HuH-7.5 (cell line): ENCODE measurements at regions not wholly inside any gene's neighbourhood (a gene's known extent, or its start where the extent isn't known, plus 50 kb on each side); places are given as distances from the start of the nearest gene placed in this dataset.
"Not testable (repeated sequence)": the region's sequence is repeated elsewhere in the genome, so short reads cannot be mapped to it uniquely, and the experiment has no call there.

Experiments used
- DNase-seq: peaks from one replicate; pipeline ENCODE4 v3.0.0; 2011; ENCODE audit warnings: low spot score

DNA sequence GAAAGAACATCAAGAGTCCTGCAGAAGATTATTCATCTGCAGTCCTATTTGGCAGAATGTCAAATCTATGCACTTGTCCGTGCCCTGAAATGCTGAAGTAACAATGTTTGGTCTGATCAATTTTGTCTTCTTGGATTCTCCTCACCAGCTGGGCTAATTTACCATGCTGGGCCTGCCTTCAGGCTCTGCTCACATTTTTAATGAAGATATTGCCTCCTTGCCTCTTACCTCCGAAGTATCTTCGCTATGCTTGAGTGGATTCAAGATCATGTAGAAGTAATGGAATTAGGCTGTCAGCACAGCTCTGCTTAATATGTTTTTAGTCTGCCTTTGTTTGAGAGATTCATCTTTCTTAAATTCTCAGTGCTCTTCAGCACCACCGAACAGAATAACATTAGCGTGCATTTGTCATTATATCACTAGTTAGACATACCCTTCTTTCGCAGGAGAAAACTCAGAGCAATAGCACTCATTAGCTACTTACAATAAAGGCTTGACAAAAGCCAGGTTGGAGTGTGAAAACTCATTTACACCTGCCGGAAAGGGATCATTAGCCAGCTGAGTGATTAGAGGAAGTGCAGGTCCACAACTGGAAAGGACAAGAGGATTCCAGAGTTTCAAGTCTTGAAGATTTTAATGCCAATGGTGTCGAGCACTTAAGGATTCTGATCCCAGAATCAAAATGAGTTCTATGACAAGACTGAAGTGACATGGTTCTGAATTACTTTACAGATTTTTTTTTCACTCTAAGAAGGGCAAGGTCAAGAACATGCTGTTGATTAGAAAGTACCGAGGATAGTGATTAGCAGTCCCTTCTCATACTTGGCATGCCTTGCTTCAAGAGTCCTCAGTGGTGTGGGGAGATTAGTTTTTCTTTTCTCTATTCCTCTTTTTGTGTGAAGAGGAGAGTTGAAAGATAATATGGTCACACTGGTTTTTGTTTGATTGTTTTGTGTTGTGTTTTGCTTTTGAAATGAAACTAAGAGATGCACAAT, 405.6 kb upstream of the TOM1L1 start:
- DNase-seq, result no peak

DNA sequence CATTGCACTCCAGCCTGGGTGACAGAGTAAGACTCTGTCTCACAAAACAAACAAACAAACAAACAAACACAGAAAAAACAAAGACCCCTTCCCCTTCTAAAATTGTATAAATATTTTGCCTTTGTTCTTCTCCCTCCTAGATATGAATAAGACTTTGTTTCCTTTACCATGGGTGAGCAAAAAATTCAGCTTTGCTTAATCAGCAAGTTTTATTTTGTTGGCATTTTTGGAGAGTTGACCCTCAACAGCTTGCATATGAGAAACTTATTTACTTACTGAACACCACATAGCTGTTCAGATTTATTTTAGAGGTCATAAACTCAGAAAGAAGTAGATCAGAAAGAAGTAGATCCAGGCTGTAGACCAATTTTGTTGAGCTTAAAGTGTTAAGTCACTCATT, 395.2 kb upstream of the TOM1L1 start:
- no peak for DNase-seq

- no peak for DNase-seq
Observed at GRCh38 chr17:54518706-54519105, 381.9 kb upstream of the TOM1L1 start.

DNA sequence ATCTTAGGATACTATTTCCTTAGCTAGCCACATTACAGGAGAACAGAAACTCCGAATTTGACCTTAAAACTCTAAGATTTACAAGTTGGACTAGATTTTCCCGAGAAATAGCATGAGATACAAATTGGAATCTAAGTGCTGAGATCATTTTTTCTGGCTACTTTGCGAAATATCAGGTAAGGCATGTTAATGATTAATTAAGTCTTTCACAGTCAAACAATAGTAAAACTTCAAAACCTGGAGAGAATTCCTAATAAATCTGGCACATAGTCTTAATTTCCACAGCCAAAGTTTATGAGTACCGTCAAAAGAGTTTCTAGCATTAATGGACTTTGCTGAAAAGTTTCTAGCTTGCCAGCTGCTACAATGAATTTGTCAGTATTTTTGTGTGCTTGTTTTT, 379.5 kb upstream of the TOM1L1 start:
- no peak for DNase-seq

GRCh38 chr17:54524501-54524900, 376.2 kb upstream of the TOM1L1 start:
- DNase-seq, result no peak

GRCh38 chr17:54527941-54528340, 372.7 kb upstream of the TOM1L1 start:
- DNase-seq, result no peak

DNA sequence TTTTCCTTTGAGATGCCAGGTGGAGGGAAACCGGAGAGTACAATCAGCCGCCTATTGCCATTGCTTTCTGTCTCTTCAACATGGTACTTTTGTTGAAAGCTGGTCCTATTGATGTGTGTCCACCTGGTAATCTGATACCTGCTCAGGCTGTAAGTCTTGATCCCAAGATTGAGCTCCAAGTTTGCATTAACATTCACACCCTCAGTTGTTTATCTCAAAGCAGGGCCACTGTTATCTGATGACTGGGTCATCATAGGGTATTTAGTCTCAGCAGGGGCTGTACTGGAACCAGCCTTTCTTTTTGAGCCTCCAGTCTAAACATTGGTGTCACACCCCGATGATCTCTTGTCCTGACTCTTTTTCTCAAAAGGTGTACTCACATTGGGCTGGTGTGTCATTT, 370.3 kb upstream of the TOM1L1 start:
- no peak for DNase-seq

- DNase-seq, result no peak
Observed at GRCh38 chr17:54536306-54536705, 364.3 kb upstream of the TOM1L1 start.

- no peak for DNase-seq
Observed at GRCh38 chr17:54537656-54538055, 363.0 kb upstream of the TOM1L1 start.

- no peak for DNase-seq
Observed at GRCh38 chr17:54544249-54544648, 356.4 kb upstream of the TOM1L1 start.

DNA sequence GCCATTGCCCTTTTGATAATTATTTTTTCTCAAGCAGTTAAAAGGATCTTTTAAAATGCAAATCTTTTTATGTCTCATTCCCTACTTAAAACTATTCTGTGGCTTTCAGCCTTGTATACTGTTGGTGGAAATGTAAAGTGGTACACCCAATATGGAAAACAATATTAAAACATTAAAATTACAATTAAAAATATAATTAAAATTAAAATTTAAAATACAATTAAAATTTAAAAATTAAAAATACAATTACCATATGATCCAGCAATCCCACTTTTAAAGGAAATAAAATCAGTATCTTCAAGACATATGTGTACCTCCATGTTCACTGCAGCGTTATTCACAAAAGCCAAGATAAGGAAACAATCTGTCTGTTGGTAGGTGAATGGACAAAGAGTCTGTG, 340.8 kb upstream of the TOM1L1 start:
- no peak for DNase-seq

- no peak for DNase-seq
Observed at GRCh38 chr17:54608634-54609155, 292.0 kb upstream of the TOM1L1 start.

DNA sequence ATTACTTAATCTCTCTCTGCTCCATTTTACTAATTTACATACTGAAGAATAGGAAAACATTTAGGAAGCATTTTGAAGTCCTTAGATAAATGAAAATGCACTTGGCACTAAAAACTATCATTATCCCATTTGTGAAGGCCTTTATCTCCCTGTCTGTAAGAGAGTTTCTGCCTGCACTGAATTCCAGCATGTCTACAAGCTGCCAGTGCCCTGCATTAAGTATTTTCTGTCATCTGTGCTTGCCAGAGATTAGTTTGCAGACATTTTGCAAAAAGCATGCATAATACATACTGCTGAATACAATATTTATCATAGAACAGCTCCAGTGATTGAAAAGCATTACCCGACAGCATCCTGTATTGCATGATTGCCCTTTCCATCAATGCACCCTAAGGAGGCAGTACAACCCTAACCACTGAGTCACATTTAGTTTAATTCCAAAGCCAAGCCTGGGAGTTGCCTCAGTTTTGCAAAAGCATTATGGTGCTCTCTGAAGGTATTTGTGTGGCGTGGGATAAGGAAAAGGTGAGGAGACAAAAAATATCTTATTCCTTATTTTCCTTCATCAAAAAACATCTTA, 280.2 kb upstream of the TOM1L1 start:
- DNase-seq, result no peak

DNA sequence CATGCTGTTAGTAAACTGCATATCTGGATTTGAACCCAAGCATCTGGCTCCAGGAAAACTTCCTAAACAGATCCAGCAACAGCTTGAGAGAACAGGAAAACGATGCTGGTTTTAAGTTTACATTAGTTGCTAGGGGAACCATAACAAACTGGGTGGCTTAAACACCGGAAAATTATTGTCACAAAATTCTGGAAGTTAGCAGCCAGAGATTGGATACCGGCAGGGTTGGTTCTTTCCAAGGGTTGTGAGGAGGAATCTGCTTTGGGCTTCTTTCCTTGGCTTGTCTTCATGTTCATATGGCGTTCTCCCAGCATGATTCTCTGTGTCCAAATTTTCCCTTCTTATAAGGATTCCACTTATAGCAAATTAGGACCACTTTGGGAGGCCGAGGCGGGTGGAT, 276.9 kb upstream of the TOM1L1 start:
- no peak for DNase-seq

DNA sequence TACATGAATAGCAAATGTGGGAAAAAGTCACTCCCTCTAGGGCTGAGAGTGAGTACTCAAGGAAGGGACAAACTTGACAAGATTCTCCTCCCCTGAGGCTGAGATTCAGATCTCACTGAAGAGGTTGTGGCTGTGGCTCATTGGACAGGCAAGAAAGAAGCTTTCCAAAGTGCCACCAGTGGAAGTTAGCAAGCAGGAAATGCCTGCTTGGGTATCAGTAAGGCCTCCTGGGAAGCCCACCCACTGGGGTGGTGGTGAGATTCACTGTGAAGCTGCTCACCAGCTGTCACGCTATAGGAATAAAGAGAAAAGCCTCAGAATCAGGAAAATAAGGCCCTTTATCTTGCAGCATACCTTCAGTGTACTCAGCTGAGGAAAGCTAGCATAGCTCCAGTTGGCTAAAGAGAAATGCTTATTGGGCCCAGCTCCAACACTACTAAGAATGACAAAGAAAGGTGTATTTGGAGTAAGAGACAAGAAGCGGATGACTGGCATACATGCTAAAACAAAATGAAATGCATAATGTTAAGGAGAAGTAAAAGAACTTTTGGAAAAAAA, 274.4 kb upstream of the TOM1L1 start:
- no peak for DNase-seq

- not testable (repeated sequence) for DNase-seq
Observed at GRCh38 chr17:54639426-54639825, 261.2 kb upstream of the TOM1L1 start.

DNA sequence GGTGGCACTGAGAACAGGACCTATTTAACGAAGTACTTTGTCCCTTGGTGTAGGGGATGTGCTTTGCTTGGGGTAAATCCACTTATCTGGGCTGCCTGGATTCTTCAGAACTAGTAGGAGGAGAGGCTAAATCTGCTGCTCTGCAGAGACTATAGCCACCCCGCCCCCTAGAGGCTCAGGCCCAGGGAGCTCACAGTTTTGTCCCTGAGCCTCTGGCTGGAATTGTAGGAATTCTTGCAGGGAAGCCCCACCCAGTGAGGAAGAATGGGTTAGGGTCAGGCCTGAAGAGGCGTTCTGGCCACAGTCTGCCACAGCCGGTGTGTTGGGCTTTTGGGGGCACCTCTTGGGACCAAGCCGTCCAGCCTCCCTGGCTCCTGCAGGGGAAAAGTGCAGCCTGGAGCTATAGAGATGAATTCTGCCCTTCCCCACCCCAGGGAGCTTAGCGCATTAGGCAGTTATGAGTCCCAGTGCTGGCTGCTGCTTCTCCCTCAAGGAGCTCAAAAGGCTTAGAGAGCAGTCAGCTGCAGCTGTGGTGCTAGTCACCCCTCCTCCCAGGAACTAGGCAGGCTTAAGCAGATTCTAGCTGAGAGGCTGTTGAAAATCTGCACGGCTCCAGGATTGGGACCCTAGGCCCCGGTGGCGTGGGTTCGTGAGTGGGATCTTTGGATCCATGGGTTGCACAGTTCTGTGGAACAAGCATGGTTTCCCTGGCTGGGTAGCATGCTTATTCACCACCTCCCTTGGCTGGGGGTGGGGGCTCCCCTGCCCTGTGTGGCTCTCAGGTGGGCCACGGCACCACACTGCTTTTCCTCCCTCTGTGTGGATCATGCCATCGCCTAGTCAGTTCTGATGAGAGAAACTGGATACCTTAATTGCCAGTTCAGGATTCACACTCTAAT, 237.4 kb upstream of the TOM1L1 start:
- DNase-seq, result no peak

GRCh38 chr17:54666559-54666958, 234.1 kb upstream of the TOM1L1 start:
- no peak for DNase-seq

GRCh38 chr17:54678158-54678557, 222.5 kb upstream of the TOM1L1 start:
- DNase-seq, result no peak

DNA sequence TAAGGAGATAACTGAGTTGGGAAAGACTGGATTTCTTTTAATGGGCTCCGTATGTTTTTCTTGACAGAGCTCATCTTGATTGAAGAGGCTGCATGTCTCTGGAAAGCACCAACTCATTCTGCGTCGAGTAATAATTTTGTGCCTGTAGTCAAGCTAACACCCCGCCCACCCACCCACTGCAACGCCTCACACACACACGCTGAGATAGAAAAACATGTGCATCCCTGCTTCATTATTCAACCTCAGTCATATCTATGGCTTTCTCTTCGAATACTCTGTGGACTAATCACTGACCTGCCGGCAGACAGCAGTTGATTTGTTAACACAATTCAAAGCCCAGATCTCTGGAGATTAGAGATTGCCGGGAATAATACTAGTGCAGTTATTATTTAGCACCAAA, 220.2 kb upstream of the TOM1L1 start:
- no peak for DNase-seq

DNA sequence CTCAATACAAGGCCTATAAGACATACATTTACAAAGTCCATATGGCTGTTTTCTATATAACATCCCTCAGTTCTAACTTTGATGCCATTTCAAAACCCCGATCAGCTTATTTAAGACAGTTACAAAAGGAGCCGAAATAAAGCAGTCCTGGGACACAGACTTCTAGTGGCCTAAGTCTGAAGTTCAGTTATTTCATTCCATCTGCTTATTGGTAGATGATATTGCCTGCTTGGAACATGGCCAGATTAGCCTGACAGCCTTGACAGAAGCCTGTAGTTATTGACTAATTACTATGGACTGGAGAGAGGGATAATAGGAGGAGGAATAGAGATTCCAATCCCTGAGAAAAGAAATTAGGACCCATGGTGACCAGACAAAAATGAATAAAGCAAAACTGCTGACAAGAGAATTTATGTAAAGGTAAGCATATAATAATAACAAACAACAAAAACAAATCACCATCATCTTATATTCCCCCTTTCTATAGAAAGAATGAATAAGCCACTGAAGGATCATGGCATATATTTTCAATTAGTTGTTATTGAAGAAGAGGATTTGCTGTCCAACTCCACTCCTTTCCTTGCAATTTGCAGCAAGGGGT, 206.3 kb upstream of the TOM1L1 start:
- DNase-seq, result no peak

- not testable (repeated sequence) for DNase-seq
Observed at GRCh38 chr17:54712798-54713197, 187.9 kb upstream of the TOM1L1 start.
